Ascending aorta (tissue), 2 donors: ENCODE measurements at regions not wholly inside any gene's neighbourhood (a gene's known extent, or its start where the extent isn't known, plus 50 kb on each side); places are given as distances from the start of the nearest gene placed in this dataset.

ENCODE experiments used
- DNase-seq, 2 donors: peaks; one replicate each; pipeline ENCODE4 v3.0.0-alpha.2; 2019; ENCODE audit warnings: low spot score in 2 of 2
- H3K27ac ChIP-seq, 2 donors: fragments of 200-600 bp; sonication (generic); one replicate each; pipeline ENCODE4 v1.5.1; 2016 to 2017; ENCODE audit warnings: mild to moderate bottlenecking in 1 of 2
- H3K27me3 ChIP-seq: fragments of 200-600 bp; sonication (generic); one replicate; pipeline ENCODE4 v1.5.1; 2017
- H3K36me3 ChIP-seq, 2 donors: fragments of 200-600 bp; sonication (generic); one replicate each; pipeline ENCODE4 v1.5.1; 2016
- H3K4me1 ChIP-seq, 2 donors: fragments of 200-600 bp; sonication (generic); one replicate each; pipeline ENCODE4 v1.5.1; 2016 to 2017; ENCODE audit warnings: mild to moderate bottlenecking in 1 of 2
- H3K4me3 ChIP-seq, 2 donors: fragments of 200-600 bp; sonication (generic); one replicate each; pipeline ENCODE4 v1.5.1; 2016 to 2017; ENCODE audit warnings: mild to moderate bottlenecking in 1 of 2
- H3K9me3 ChIP-seq, 2 donors: fragments of 200-600 bp; sonication (generic); one replicate each; pipeline ENCODE4 v1.5.1; 2016
- CTCF ChIP-seq, 3 experiments: fragments of 200-600 bp in 2 of 3; fragments of 450-650 bp in 1 of 3; sonication (generic) in 2 of 3; IDR thresholded peaks; one replicate each; pipeline ENCODE4 v1.5.1; 2016 to 2019; ENCODE audit warnings: antibody characterized with exemption in 3 of 3, mild to moderate bottlenecking in 1 of 3, moderate library complexity in 1 of 3
- intact Hi-C: fragments of 100-400 bp; cut with DNase I; formaldehyde crosslinking; loops from one replicate; pipeline ENCODE4 v1.15.1; 2023

- no peaks in the 10 kb centered on the region for H3K36me3 ChIP-seq
- no peaks in the 10 kb centered on the region for H3K4me1 ChIP-seq
- H3K27ac ChIP-seq, result no peak overlapping the region
- peak; percentile 33 to 85 for DNase-seq
- H3K9me3 ChIP-seq, result no peaks in the 10 kb centered on the region
- H3K4me3 ChIP-seq, result no peak overlapping the region
- H3K27me3 ChIP-seq, result no peaks in the 10 kb centered on the region
- TF ChIP-seq CTCF (IDR thresholded peaks at IDR 0.05), result peak; percentile 54 to 70 (median 60)
- intact Hi-C loops, result no loop called here
Observed at GRCh38 chr11:135075740-135076139, 663.7 kb upstream of the B3GAT1 start.

- no peak overlapping the region for H3K27ac ChIP-seq
- no peaks in the 10 kb centered on the region for H3K4me1 ChIP-seq
- no peak overlapping the region for H3K4me3 ChIP-seq
- no peaks in the 10 kb centered on the region for H3K9me3 ChIP-seq
- DNase-seq, result no peak
- H3K36me3 ChIP-seq, result no peaks in the 10 kb centered on the region
- intact Hi-C loops, result no loop called here
- peak in 1 of 3 experiments; percentile 21 for TF ChIP-seq CTCF (IDR thresholded peaks at IDR 0.05)
- H3K27me3 ChIP-seq, result no peaks in the 10 kb centered on the region
Observed at GRCh38 chr11:135074397-135074998, 662.5 kb upstream of the B3GAT1 start.

- H3K4me3 ChIP-seq, result no peak overlapping the region
- no peaks in the 10 kb centered on the region for H3K4me1 ChIP-seq
- H3K36me3 ChIP-seq, result no peaks in the 10 kb centered on the region
- H3K27ac ChIP-seq, result no peak overlapping the region
- TF ChIP-seq CTCF (IDR thresholded peaks at IDR 0.05), result no peak
- no peak for DNase-seq
- intact Hi-C loops, result no loop called here
- H3K27me3 ChIP-seq, result no peaks in the 10 kb centered on the region
- no peaks in the 10 kb centered on the region for H3K9me3 ChIP-seq
Observed at GRCh38 chr11:135073870-135074269, 661.8 kb upstream of the B3GAT1 start.

GRCh38 chr11:135073381-135073780, 661.3 kb upstream of the B3GAT1 start:
- Histone ChIP-seq H3K27ac (no peak overlapping the region), H3K4me3 (no peak overlapping the region), H3K27me3 (no peaks in the 10 kb centered on the region), H3K36me3 (no peaks in the 10 kb centered on the region), H3K4me1 (no peaks in the 10 kb centered on the region), H3K9me3 (no peaks in the 10 kb centered on the region)
- intact Hi-C loops, result no loop called here
- no peak for TF ChIP-seq CTCF (IDR thresholded peaks at IDR 0.05)
- DNase-seq, result no peak

- Histone ChIP-seq H3K27me3 (no peaks in the 10 kb centered on the region), H3K27ac (no peak overlapping the region)
- intact Hi-C loops, result no loop called here
Observed at GRCh38 chr11:135069890-135070289, 657.8 kb upstream of the B3GAT1 start.

More at GRCh38 chr11:135069890-135070289, 657.8 kb upstream of the B3GAT1 start:
- no peak for DNase-seq
- no peak overlapping the region for H3K4me3 ChIP-seq
- H3K36me3 ChIP-seq, result no peaks in the 10 kb centered on the region
- no peaks in the 10 kb centered on the region for H3K4me1 ChIP-seq
- no peaks in the 10 kb centered on the region for H3K9me3 ChIP-seq
- no peak for TF ChIP-seq CTCF (IDR thresholded peaks at IDR 0.05)
